PC-9 (cell line): ENCODE measurements at regions not wholly inside any gene's neighbourhood (a gene's known extent, or its start where the extent isn't known, plus 50 kb on each side); places are given as distances from the start of the nearest gene placed in this dataset.

Experiments
- BruUV-seq: library from RNA; stranded (reverse); fragments of 400-500 nt; replicated peaks from 2 replicates; lab custom pipeline; 2021; lab: Mats Ljungman, UMichigan
- CTCF ChIA-PET: fragments of 300-600 bp; sonication (Branson Sonifier 250); formaldehyde crosslinking; loops from one replicate; lab custom pipeline; 2022; ENCODE audit warnings: antibody characterized with exemption; lab: Charles Lee
- POLR2A ChIA-PET: fragments of 300-600 bp; sonication (Branson Sonifier 250); formaldehyde crosslinking; loops from one replicate; lab custom pipeline; 2022; ENCODE audit warnings: antibody characterized with exemption; ENCODE audit not compliant: unreplicated experiment; lab: Charles Lee
- DNase-seq, 2 experiments: peaks; one replicate each; pipeline versions ENCODE4 v3.0.0 to v3.0.0-alpha.2; 2015 to 2022; ENCODE audit warnings: mixed read lengths in 1 of 2
- H2AFZ ChIP-seq: fragments of 200-600 bp; sonication (generic); 2 replicates; pipeline ENCODE4 v1.8.1; 2017; ENCODE audit warnings: antibody characterized with exemption
- H3F3A ChIP-seq: fragments of 200-600 bp; sonication (generic); 2 replicates; pipeline ENCODE4 v1.8.1; 2017; ENCODE audit warnings: antibody characterized with exemption, mild to moderate bottlenecking, low read depth; ENCODE audit not compliant: insufficient read depth
- H3K27ac ChIP-seq: fragments of 200-600 bp; sonication (generic); 2 replicates; pipeline ENCODE4 v1.6.1; 2016; ENCODE audit warnings: mixed run types
- H3K27me3 ChIP-seq: fragments of 200-600 bp; sonication (generic); 2 replicates; pipeline ENCODE4 v1.6.1; 2016; ENCODE audit warnings: low read depth, mixed run types; ENCODE audit not compliant: insufficient read depth
- H3K36me3 ChIP-seq: fragments of 200-600 bp; sonication (generic); 2 replicates; pipeline ENCODE4 v1.6.1; 2016; ENCODE audit warnings: low read depth, mixed run types
- H3K4me1 ChIP-seq: fragments of 200-600 bp; sonication (generic); replicated peaks from 2 replicates; pipeline ENCODE4 v1.6.1; 2016; ENCODE audit warnings: mixed run types; ENCODE audit not compliant: insufficient read depth
- H3K4me2 ChIP-seq: fragments of 200-600 bp; sonication (generic); 2 replicates; pipeline ENCODE4 v1.6.1; 2017; ENCODE audit warnings: mixed run types
- H3K4me3 ChIP-seq: fragments of 200-600 bp; sonication (generic); 2 replicates; pipeline ENCODE4 v1.6.1; 2016; ENCODE audit warnings: mixed run types
- H3K79me2 ChIP-seq: fragments of 200-600 bp; sonication (generic); 2 replicates; pipeline ENCODE4 v1.6.1; 2017; ENCODE audit warnings: low read depth, mixed run types
- H3K9me2 ChIP-seq: fragments of 200-600 bp; sonication (generic); 2 replicates; pipeline ENCODE4 v1.8.1; 2017; ENCODE audit warnings: mild to moderate bottlenecking; ENCODE audit not compliant: insufficient read depth
- H3K9me3 ChIP-seq: fragments of 200-600 bp; sonication (generic); 2 replicates; pipeline ENCODE4 v1.8.1; 2016; ENCODE audit warnings: low read depth; ENCODE audit not compliant: insufficient read depth
- H4K20me1 ChIP-seq: fragments of 200-600 bp; sonication (generic); 2 replicates; pipeline ENCODE4 v1.8.1; 2017; ENCODE audit not compliant: insufficient read depth
- CTCF ChIP-seq: fragments of 200-600 bp; sonication (generic); conservative IDR thresholded peaks from 2 replicates; pipeline ENCODE4 v1.6.1; 2017; ENCODE audit warnings: mixed run types, antibody characterized with exemption, mild to moderate bottlenecking, moderate library complexity
- EZH2 ChIP-seq: fragments of 200-600 bp; sonication (generic); IDR thresholded peaks from 2 replicates; pipeline ENCODE4 v1.8.0; 2017; ENCODE audit warnings: antibody characterized with exemption, low read depth
- intact Hi-C: fragments of 100-400 bp; cut with micrococcal nuclease; formaldehyde crosslinking; loops from one replicate; pipeline ENCODE4 v1.10.0; 2022; ENCODE audit not compliant: unreplicated experiment

GRCh38 chr10:130778166-130778545, 533.4 kb downstream of the TCERG1L start:
- H3K9me3 ChIP-seq, result no peaks in the 10 kb centered on the region
- BruUV-seq, result no TSS peak
- DNase-seq, result no peak
- no peaks in the 10 kb centered on the region for H4K20me1 ChIP-seq
- no peak overlapping the region for H3K27ac ChIP-seq
- no peaks in the 10 kb centered on the region for H3F3A ChIP-seq
- no peak overlapping the region for H3K4me2 ChIP-seq
- H3K36me3 ChIP-seq, result no peaks in the 10 kb centered on the region
- H3K27me3 ChIP-seq, result peaks cover 66% of the 10 kb centered on the region
- intact Hi-C loops, result no loop called here
- no peak overlapping the region for H3K4me3 ChIP-seq
- POLR2A ChIA-PET, result no interaction called here
- no peaks in the 10 kb centered on the region for H3K9me2 ChIP-seq
- no peak overlapping the region for H2AFZ ChIP-seq
- no peaks in the 10 kb centered on the region for H3K79me2 ChIP-seq
- TF ChIP-seq CTCF (no peak), EZH2 (no peak)
- CTCF ChIA-PET, result no interaction called here
- no peaks in the 10 kb centered on the region for H3K4me1 ChIP-seq

- H3K27ac ChIP-seq, result no peak overlapping the region
- DNase-seq, result no peak
- no peak overlapping the region for H3K4me2 ChIP-seq
- H3F3A ChIP-seq, result no peaks in the 10 kb centered on the region
- intact Hi-C loops, result no loop called here
- peaks cover 63% of the 10 kb centered on the region for H3K27me3 ChIP-seq
- ChIA-PET POLR2A (no interaction called here), CTCF (no interaction called here)
- H3K9me3 ChIP-seq, result no peaks in the 10 kb centered on the region
- H2AFZ ChIP-seq, result no peak overlapping the region
- H3K36me3 ChIP-seq, result no peaks in the 10 kb centered on the region
- no peaks in the 10 kb centered on the region for H4K20me1 ChIP-seq
- TF ChIP-seq CTCF, result no peak
- TF ChIP-seq EZH2, result no peak
- no peaks in the 10 kb centered on the region for H3K9me2 ChIP-seq
- H3K4me1 ChIP-seq, result no peaks in the 10 kb centered on the region
- no TSS peak for BruUV-seq
- no peaks in the 10 kb centered on the region for H3K79me2 ChIP-seq
- no peak overlapping the region for H3K4me3 ChIP-seq
These were observed 530.8 kb downstream of the TCERG1L start for GRCh38 chr10:130780763-130781162.

- H3K4me2 ChIP-seq, result no peak overlapping the region
- H3K36me3 ChIP-seq, result no peaks in the 10 kb centered on the region
- no peak overlapping the region for H3K4me3 ChIP-seq
- no peak overlapping the region for H2AFZ ChIP-seq
- no peaks in the 10 kb centered on the region for H3K9me3 ChIP-seq
- H3K9me2 ChIP-seq, result no peaks in the 10 kb centered on the region
- CTCF ChIA-PET, result no interaction called here
- TF ChIP-seq EZH2 (no peak), CTCF (no peak)
- POLR2A ChIA-PET, result no interaction called here
- intact Hi-C loops, result no loop called here
- H3K27me3 ChIP-seq, result peaks cover 63% of the 10 kb centered on the region
- no peaks in the 10 kb centered on the region for H3F3A ChIP-seq
- H3K4me1 ChIP-seq, result no peaks in the 10 kb centered on the region
- H3K79me2 ChIP-seq, result no peaks in the 10 kb centered on the region
- no peak overlapping the region for H3K27ac ChIP-seq
- no TSS peak for BruUV-seq
- DNase-seq, result no peak
- H4K20me1 ChIP-seq, result no peaks in the 10 kb centered on the region
These were observed 530.3 kb downstream of the TCERG1L start for GRCh38 chr10:130781206-130781605.
